ENCODE measurements at regions not wholly inside any gene's neighbourhood (a gene's known extent, or its start where the extent isn't known, plus 50 kb on each side); places are given as distances from the start of the nearest gene placed in this dataset.
"Not testable (repeated sequence)": the region's sequence is repeated elsewhere in the genome, so short reads cannot be mapped to it uniquely, and the experiment has no call there.

GRCh38 chr18:22068784-22069183, 100.6 kb upstream of the GATA6 start:
- TF ChIP-seq CTCF (IDR thresholded peaks at IDR 0.05; ENCODE audit: insufficient read depth, low read depth, low read length); EZH2 (IDR thresholded peaks at IDR 0.05; ENCODE audit: insufficient read depth, low read length): not testable (repeated sequence)

Measured in astrocyte (in vitro differentiated cells and primary cell).